ENCODE measurements at regions not wholly inside any gene's neighbourhood (a gene's known extent, or its start where the extent isn't known, plus 50 kb on each side); places are given as distances from the start of the nearest gene placed in this dataset.

DNA sequence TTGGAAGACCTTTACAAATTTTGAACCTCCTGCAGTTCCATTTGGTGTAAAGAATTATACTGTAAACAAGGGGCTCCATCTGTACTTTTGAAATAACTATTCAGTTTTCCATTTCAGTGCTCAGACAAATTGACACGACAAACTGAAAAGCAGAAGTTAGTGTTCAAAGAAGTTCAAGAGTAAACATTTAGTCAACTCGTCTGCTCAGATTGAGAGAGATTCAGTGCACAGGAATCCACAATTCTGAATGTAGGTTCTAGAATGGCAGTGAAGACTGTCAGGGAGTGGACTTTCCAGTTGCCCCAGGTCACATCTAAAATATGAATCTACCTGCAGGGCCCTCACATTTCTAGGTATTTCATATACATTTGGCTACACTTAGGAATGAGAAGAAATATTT is 322.3 kb upstream of the TCF4 start:
- Histone ChIP-seq H3K79me2 (ENCODE audit: control insufficient read depth, low read length) (no peaks in the 10 kb centered on the region), H3K9me3 (ENCODE audit: control insufficient read depth, insufficient read depth, low read length) (no peaks in the 10 kb centered on the region), H3K4me2 (ENCODE audit: low read length) (no peak overlapping the region), H3K4me3 (ENCODE audit: low read length) (no peak overlapping the region), H3F3A (ENCODE audit: control insufficient read depth, insufficient read depth) (no peaks in the 10 kb centered on the region), H3K4me1 (ENCODE audit: control insufficient read depth, low read length) (no peaks in the 10 kb centered on the region), H3K27ac (ENCODE audit: low read depth, low read length) (no peak overlapping the region), H3K9me2 (replicated peaks; ENCODE audit: control insufficient read depth, low read length) (no peaks in the 10 kb centered on the region), H3K27me3 (ENCODE audit: control insufficient read depth, low read length) (0 out of 2 replicates have a peak, but pooled peaks cover 2% of the 10 kb centered on the region), H4K20me1 (ENCODE audit: control insufficient read depth, insufficient read depth, low read depth, low read length) (no peaks in the 10 kb centered on the region), H3K36me3 (ENCODE audit: control insufficient read depth, low read length) (no peaks in the 10 kb centered on the region)
- no peak for TF ChIP-seq EZH2phosphoT487 (IDR thresholded peaks at IDR 0.05; ENCODE audit: borderline replicate concordance, low read length)
- TF ChIP-seq, protein P1, sequence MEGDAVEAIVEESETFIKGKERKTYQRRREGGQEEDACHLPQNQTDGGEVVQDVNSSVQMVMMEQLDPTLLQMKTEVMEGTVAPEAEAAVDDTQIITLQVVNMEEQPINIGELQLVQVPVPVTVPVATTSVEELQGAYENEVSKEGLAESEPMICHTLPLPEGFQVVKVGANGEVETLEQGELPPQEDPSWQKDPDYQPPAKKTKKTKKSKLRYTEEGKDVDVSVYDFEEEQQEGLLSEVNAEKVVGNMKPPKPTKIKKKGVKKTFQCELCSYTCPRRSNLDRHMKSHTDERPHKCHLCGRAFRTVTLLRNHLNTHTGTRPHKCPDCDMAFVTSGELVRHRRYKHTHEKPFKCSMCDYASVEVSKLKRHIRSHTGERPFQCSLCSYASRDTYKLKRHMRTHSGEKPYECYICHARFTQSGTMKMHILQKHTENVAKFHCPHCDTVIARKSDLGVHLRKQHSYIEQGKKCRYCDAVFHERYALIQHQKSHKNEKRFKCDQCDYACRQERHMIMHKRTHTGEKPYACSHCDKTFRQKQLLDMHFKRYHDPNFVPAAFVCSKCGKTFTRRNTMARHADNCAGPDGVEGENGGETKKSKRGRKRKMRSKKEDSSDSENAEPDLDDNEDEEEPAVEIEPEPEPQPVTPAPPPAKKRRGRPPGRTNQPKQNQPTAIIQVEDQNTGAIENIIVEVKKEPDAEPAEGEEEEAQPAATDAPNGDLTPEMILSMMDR (IDR thresholded peaks at IDR 0.05; ENCODE audit: low read depth, low read length, poor library complexity, severe bottlenecking), result no peak

DNA sequence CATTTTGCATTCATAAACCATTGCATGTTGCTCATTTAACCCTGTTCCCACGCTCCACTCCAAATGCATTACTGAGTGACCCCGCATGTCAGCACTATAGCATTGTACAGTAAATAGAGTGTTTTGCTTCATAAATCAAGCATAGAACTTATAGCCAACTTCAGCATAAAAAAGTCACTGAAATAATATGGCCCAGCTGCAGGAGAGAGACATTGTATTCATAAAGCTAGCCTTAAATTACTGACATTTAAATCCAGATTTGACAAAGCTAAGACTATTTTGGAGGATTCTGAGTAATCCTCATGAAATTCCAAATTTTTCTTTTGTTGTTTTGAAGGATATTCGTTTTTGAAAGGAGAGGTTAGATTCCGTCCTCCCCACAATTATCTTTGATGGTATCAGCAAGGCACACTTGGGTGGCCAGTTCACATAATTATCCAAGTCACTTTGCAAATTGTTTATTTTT is 320.9 kb upstream of the TCF4 start:
- no peaks in the 10 kb centered on the region for H3K79me2 ChIP-seq (ENCODE audit: control insufficient read depth, low read length)
- H3K4me2 ChIP-seq (ENCODE audit: low read length), result no peak overlapping the region
- no peaks in the 10 kb centered on the region for H3K9me3 ChIP-seq (ENCODE audit: control insufficient read depth, insufficient read depth, low read length)
- H3K4me1 ChIP-seq (ENCODE audit: control insufficient read depth, low read length), result no peaks in the 10 kb centered on the region
- H3K36me3 ChIP-seq (ENCODE audit: control insufficient read depth, low read length), result no peaks in the 10 kb centered on the region
- TF ChIP-seq, protein P1 (IDR thresholded peaks at IDR 0.05; ENCODE audit: low read depth, low read length, poor library complexity, severe bottlenecking), result no peak
- no peaks in the 10 kb centered on the region for H3K9me2 ChIP-seq (replicated peaks; ENCODE audit: control insufficient read depth, low read length)
- H3K27me3 ChIP-seq (ENCODE audit: control insufficient read depth, low read length), result 0 out of 2 replicates have a peak, but pooled peaks cover 2% of the 10 kb centered on the region
- H3F3A ChIP-seq (ENCODE audit: control insufficient read depth, insufficient read depth), result no peaks in the 10 kb centered on the region
- no peaks in the 10 kb centered on the region for H4K20me1 ChIP-seq (ENCODE audit: control insufficient read depth, insufficient read depth, low read depth, low read length)
- no peak overlapping the region for H3K27ac ChIP-seq (ENCODE audit: low read depth, low read length)
- no peak overlapping the region for H3K4me3 ChIP-seq (ENCODE audit: low read length)

DNA sequence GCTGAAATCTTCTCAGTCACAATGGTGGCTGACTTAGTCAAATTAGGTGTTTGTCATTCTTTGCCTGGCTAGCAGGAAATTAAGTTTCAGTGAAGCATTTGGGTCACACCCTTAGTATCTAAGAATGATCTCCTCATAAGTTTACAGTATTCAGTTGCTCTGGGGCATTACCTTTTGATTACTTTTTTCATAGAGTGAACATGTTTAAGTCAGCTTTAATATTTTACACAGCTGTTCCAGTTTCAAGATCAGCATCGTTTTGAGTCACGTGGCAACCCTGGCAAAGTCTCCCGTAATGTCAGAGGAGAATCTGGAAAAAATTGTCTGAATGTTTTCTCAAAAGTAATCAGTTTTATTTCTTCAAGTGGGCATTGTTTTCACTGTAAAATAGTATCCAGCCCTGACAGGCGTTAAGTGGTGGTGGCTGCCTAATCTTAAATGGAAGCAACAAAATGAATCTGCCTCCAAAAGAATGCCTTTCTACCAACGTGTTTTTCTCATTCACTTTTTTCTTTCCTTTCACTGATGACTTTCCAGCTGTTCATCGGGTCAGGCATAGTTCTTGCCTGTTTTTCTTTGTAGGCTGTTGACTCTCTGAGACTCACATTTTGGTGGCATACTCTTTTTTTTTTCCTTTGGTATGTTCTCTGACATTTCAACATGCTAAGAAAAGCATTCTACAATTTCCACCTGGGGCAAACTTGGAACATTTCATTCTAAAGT is 319.6 kb upstream of the TCF4 start:
- Histone ChIP-seq H3K4me3 (ENCODE audit: low read length) (no peak overlapping the region), H3F3A (ENCODE audit: control insufficient read depth, insufficient read depth) (no peaks in the 10 kb centered on the region), H3K9me2 (replicated peaks; ENCODE audit: control insufficient read depth, low read length) (no peaks in the 10 kb centered on the region), H3K4me1 (ENCODE audit: control insufficient read depth, low read length) (no peaks in the 10 kb centered on the region), H4K20me1 (ENCODE audit: control insufficient read depth, insufficient read depth, low read depth, low read length) (no peaks in the 10 kb centered on the region), H3K36me3 (ENCODE audit: control insufficient read depth, low read length) (no peaks in the 10 kb centered on the region), H3K27ac (ENCODE audit: low read depth, low read length) (no peak overlapping the region), H3K79me2 (ENCODE audit: control insufficient read depth, low read length) (no peaks in the 10 kb centered on the region), H3K9me3 (ENCODE audit: control insufficient read depth, insufficient read depth, low read length) (no peaks in the 10 kb centered on the region), H3K27me3 (ENCODE audit: control insufficient read depth, low read length) (0 out of 2 replicates have a peak, but pooled peaks cover 2% of the 10 kb centered on the region), H3K4me2 (ENCODE audit: low read length) (no peak overlapping the region)
- TF ChIP-seq, protein P1 (IDR thresholded peaks at IDR 0.05; ENCODE audit: low read depth, low read length, poor library complexity, severe bottlenecking), result no peak
- no peak for TF ChIP-seq EZH2phosphoT487 (IDR thresholded peaks at IDR 0.05; ENCODE audit: borderline replicate concordance, low read length)
